Fibroblast of lung (primary cell): ENCODE measurements at regions not wholly inside any gene's neighbourhood (a gene's known extent, or its start where the extent isn't known, plus 50 kb on each side); places are given as distances from the start of the nearest gene placed in this dataset.

Experiments used
- DNase-seq, 2 donors: peaks; one replicate each; pipeline versions ENCODE4 v3.0.0 to v3.0.0-alpha.2; 2010; ENCODE audit warnings: low read depth in 2 of 2
- H2AFZ ChIP-seq: 2 replicates; pipeline ENCODE4 v1.5.1; 2012; ENCODE audit warnings: low read length, control low read depth, inconsistent platforms
- H3K27ac ChIP-seq: 2 replicates; pipeline ENCODE4 v1.5.1; 2011; ENCODE audit warnings: low read length, control low read depth; ENCODE audit not compliant: insufficient read depth
- H3K27me3 ChIP-seq: 2 replicates; pipeline ENCODE4 v1.5.1; 2011; ENCODE audit warnings: mild to moderate bottlenecking, low read length; ENCODE audit not compliant: control insufficient read depth, insufficient read depth
- H3K36me3 ChIP-seq: 2 replicates; pipeline ENCODE4 v1.5.1; 2011; ENCODE audit warnings: low read length; ENCODE audit not compliant: control insufficient read depth, insufficient read depth
- H3K4me1 ChIP-seq: 2 replicates; pipeline ENCODE4 v1.5.1; 2011; ENCODE audit warnings: low read length; ENCODE audit not compliant: control insufficient read depth, insufficient read depth; ENCODE audit errors: extremely low read depth
- H3K4me2 ChIP-seq: 2 replicates; pipeline ENCODE4 v1.5.1; 2011; ENCODE audit warnings: low read length, control low read depth; ENCODE audit not compliant: insufficient read depth; ENCODE audit errors: extremely low read depth
- H3K4me3 ChIP-seq, 4 experiments: fragments of 200-600 bp in 1 of 4; sonication (generic) in 1 of 4; replicated peaks in 1 of 4; 2 replicates each; pipeline ENCODE4 v1.5.1; 2011 to 2016; ENCODE audit warnings: low read length in 4 of 4, low read depth in 3 of 4, mild to moderate bottlenecking in 3 of 4, control low read depth in 2 of 4, inconsistent platforms in 1 of 4, mixed read lengths in 1 of 4; ENCODE audit not compliant: insufficient read depth in 1 of 4; ENCODE audit errors: control extremely low read depth in 1 of 4
- H3K79me2 ChIP-seq: 2 replicates; pipeline ENCODE4 v1.5.1; 2012; ENCODE audit warnings: mild to moderate bottlenecking, low read length, inconsistent platforms; ENCODE audit not compliant: control insufficient read depth, insufficient read depth
- H3K9ac ChIP-seq: 2 replicates; pipeline ENCODE4 v1.5.1; 2011; ENCODE audit warnings: mild to moderate bottlenecking, low read length, control low read depth; ENCODE audit not compliant: insufficient read depth
- H3K9me3 ChIP-seq: 2 replicates; pipeline ENCODE4 v1.5.1; 2012; ENCODE audit warnings: low read depth, low read length; ENCODE audit not compliant: control insufficient read depth, insufficient read depth
- H4K20me1 ChIP-seq: 2 replicates; pipeline ENCODE4 v1.5.1; 2011; ENCODE audit warnings: low read length; ENCODE audit not compliant: control insufficient read depth, insufficient read depth; ENCODE audit errors: extremely low read depth
- EZH2 ChIP-seq: IDR thresholded peaks from 2 replicates; pipeline ENCODE4 v1.5.1; 2012; ENCODE audit warnings: low read length, control low read depth, mild to moderate bottlenecking; ENCODE audit errors: missing control alignments
- TF ChIP-seq, protein P1 (sequence below), 2 donors: IDR thresholded peaks in 1 of 2; conservative IDR thresholded peaks in 1 of 2; 1 replicate in 1 of 2; 2 replicates in 1 of 2; pipeline ENCODE4 v1.5.1; 2011 to 2012; ENCODE audit warnings: low read length in 2 of 2, control low read depth in 1 of 2, inconsistent platforms in 1 of 2, low read depth in 1 of 2, mild to moderate bottlenecking in 1 of 2

GRCh38 chr5:115389034-115389798, 92.8 kb upstream of the CCDC112 start:
- Histone ChIP-seq H3K9ac (no peak overlapping the region), H3K36me3 (no peaks in the 10 kb centered on the region), H3K4me3 (no peak overlapping the region), H3K27ac (peak overlapping the region; percentile 11), H4K20me1 (no peaks in the 10 kb centered on the region), H3K4me1 (peaks cover 14% of the 10 kb centered on the region), H2AFZ (no peak overlapping the region), H3K27me3 (no peaks in the 10 kb centered on the region), H3K9me3 (no peaks in the 10 kb centered on the region), H3K4me2 (peak overlapping the region; percentile 17), H3K79me2 (no peaks in the 10 kb centered on the region)
- DNase-seq = peak; percentile 75 to 91
- no peak for TF ChIP-seq EZH2
- TF ChIP-seq, protein P1, sequence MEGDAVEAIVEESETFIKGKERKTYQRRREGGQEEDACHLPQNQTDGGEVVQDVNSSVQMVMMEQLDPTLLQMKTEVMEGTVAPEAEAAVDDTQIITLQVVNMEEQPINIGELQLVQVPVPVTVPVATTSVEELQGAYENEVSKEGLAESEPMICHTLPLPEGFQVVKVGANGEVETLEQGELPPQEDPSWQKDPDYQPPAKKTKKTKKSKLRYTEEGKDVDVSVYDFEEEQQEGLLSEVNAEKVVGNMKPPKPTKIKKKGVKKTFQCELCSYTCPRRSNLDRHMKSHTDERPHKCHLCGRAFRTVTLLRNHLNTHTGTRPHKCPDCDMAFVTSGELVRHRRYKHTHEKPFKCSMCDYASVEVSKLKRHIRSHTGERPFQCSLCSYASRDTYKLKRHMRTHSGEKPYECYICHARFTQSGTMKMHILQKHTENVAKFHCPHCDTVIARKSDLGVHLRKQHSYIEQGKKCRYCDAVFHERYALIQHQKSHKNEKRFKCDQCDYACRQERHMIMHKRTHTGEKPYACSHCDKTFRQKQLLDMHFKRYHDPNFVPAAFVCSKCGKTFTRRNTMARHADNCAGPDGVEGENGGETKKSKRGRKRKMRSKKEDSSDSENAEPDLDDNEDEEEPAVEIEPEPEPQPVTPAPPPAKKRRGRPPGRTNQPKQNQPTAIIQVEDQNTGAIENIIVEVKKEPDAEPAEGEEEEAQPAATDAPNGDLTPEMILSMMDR (conservative IDR thresholded peaks at IDR 0.05 in 1 of 2, IDR thresholded peaks at IDR 0.05 in 1 of 2; ENCODE audit: low read depth in 1 of 2, low read length in 2 of 2) = no peak

DNA sequence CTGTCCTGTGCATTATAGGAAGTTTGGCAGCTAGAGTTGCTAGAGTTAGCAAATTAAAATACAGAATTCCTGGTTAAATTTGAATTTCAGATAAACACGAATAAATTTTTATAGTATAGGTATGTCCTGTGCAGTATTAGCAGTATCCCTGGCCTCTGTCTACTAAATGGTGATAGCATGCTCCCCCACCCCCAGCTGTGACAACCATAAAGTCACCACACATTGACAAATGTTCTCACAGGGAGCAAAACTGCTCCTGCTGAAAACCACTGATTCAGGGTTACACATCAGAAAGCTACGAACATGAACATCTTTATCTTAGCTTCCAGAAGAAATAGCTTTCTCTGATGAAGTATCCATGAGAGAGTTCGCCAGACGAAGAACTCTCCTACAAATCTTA, 91.8 kb upstream of the CCDC112 start:
- Histone ChIP-seq H2AFZ (no peak overlapping the region), H3K27ac (no peak overlapping the region), H3K4me2 (no peak overlapping the region), H3K4me1 (peaks cover 13% of the 10 kb centered on the region), H3K9me3 (no peaks in the 10 kb centered on the region), H3K9ac (no peak overlapping the region), H3K27me3 (no peaks in the 10 kb centered on the region), H3K36me3 (no peaks in the 10 kb centered on the region), H3K79me2 (no peaks in the 10 kb centered on the region), H4K20me1 (no peaks in the 10 kb centered on the region), H3K4me3 (no peak overlapping the region)
- no peak for TF ChIP-seq EZH2
- TF ChIP-seq, protein P1 (conservative IDR thresholded peaks at IDR 0.05 in 1 of 2, IDR thresholded peaks at IDR 0.05 in 1 of 2; ENCODE audit: low read depth in 1 of 2, low read length in 2 of 2) = no peak
- DNase-seq = no peak

- no peak for DNase-seq
- Histone ChIP-seq H3K9me3 (no peaks in the 10 kb centered on the region), H3K4me1 (peaks cover 9% of the 10 kb centered on the region), H3K27me3 (no peaks in the 10 kb centered on the region), H3K36me3 (no peaks in the 10 kb centered on the region), H3K27ac (no peak overlapping the region), H2AFZ (no peak overlapping the region), H3K4me3 (no peak overlapping the region), H3K79me2 (no peaks in the 10 kb centered on the region), H4K20me1 (no peaks in the 10 kb centered on the region), H3K4me2 (no peak overlapping the region), H3K9ac (no peak overlapping the region)
- TF ChIP-seq, protein P1 (conservative IDR thresholded peaks at IDR 0.05 in 1 of 2, IDR thresholded peaks at IDR 0.05 in 1 of 2; ENCODE audit: low read depth in 1 of 2, low read length in 2 of 2) = no peak
- TF ChIP-seq EZH2 = no peak
These were observed 91.4 kb upstream of the CCDC112 start for GRCh38 chr5:115387816-115388215.
